Stimulated activated CD4-positive, alpha-beta T cell treated with anti-CD3 and anti-CD28 coated beads, TNF-alpha, amount 100 ng/mL, for 4 hours (primary cell): ENCODE measurements at regions not wholly inside any gene's neighbourhood (a gene's known extent, or its start where the extent isn't known, plus 50 kb on each side); places are given as distances from the start of the nearest gene placed in this dataset.

ENCODE experiments used
- DNase-seq, 3 experiments: peaks; one replicate each; pipeline ENCODE4 v3.0.0-alpha.2; 2020; ENCODE audit warnings: low read depth in 3 of 3

DNA sequence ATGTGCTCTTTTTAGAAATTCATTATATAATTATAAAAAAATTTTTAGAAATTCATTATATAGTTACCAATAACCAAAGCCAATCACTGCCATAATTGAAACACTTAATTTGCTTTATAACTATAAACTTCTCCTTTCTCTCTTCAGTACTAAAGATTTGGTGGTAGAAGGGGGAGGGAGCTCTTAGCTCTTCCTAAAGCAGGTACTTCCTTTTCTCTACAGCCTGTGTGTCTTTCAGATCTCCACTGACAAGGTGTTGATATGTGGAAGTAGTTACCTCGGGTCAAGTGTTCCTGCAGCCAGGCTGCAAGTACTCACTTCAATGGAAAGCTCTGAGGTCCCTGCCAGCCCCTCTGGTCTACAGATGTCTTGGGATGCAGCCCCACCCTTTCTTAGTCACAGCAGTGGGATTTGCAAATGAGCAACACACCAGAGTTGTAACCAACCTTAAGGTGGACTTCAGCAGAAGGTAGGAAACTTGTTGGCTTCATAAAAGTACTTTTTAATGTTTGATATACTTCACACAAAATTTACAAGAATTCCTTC, 690.0 kb downstream of the ARHGAP15 start:
- no peak for DNase-seq
